HL-60 (cell line): ENCODE measurements at regions not wholly inside any gene's neighbourhood (a gene's known extent, or its start where the extent isn't known, plus 50 kb on each side); places are given as distances from the start of the nearest gene placed in this dataset.

ENCODE experiments used
- DNase-seq, 2 experiments: peaks; one replicate each; pipeline ENCODE4 v3.0.0-alpha.2; 2010 to 2020; ENCODE audit warnings: low read depth in 1 of 2, low spot score in 1 of 2
- H3K27ac ChIP-seq: fragments of 250-450 bp; sonication (Bioruptor Pico); replicated peaks from 2 replicates; pipeline ENCODE4 v1.5.1; 2020; ENCODE audit warnings: mild to moderate bottlenecking, moderate library complexity
- H3K27me3 ChIP-seq: fragments of 250-450 bp; sonication (Bioruptor Pico); 2 replicates; pipeline ENCODE4 v1.5.1; 2021; ENCODE audit warnings: mild to moderate bottlenecking, moderate library complexity; ENCODE audit not compliant: insufficient read depth, poor library complexity, severe bottlenecking
- H3K4me3 ChIP-seq: replicated peaks from 2 replicates; pipeline ENCODE4 v1.5.1; 2011; ENCODE audit warnings: mild to moderate bottlenecking, control low read depth, low read length; ENCODE audit not compliant: insufficient read depth
- CTCF ChIP-seq: IDR thresholded peaks from one replicate; pipeline ENCODE4 v1.5.1; 2011; ENCODE audit warnings: low read length, control low read depth, inconsistent platforms; ENCODE audit not compliant: insufficient read depth
- GABPA ChIP-seq: IDR thresholded peaks from 2 replicates; pipeline ENCODE4 v1.6.1; 2012; ENCODE audit warnings: low read depth
- POLR2AphosphoS5 ChIP-seq: IDR thresholded peaks from 2 replicates; pipeline ENCODE4 v1.6.1; 2012; ENCODE audit warnings: low read depth
- REST ChIP-seq: IDR thresholded peaks from 2 replicates; pipeline ENCODE4 v1.6.1; 2012; ENCODE audit warnings: low read depth; ENCODE audit not compliant: insufficient replicate concordance
- SPI1 ChIP-seq: IDR thresholded peaks from 2 replicates; pipeline ENCODE4 v1.6.1; 2012; ENCODE audit warnings: low read depth, mild to moderate bottlenecking, borderline replicate concordance

GRCh38 chr15:69624155-69624520 lies 171.5 kb downstream of the RPLP1 start:
- TF ChIP-seq GABPA (no peak), SPI1 (no peak), CTCF (no peak), POLR2AphosphoS5 (no peak), REST (no peak)
- no peak overlapping the region for H3K4me3 ChIP-seq
- no peak overlapping the region for H3K27ac ChIP-seq
- no peak for DNase-seq
- no peaks in the 10 kb centered on the region for H3K27me3 ChIP-seq

- H3K27me3 ChIP-seq, result no peaks in the 10 kb centered on the region
- H3K27ac ChIP-seq, result no peak overlapping the region
- H3K4me3 ChIP-seq, result no peak overlapping the region
- TF ChIP-seq CTCF (no peak), SPI1 (no peak), REST (no peak), GABPA (no peak), POLR2AphosphoS5 (no peak)
- DNase-seq, result no peak
These were observed 172.2 kb downstream of the RPLP1 start for GRCh38 chr15:69624816-69625215.

- H3K27me3 ChIP-seq, result no peaks in the 10 kb centered on the region
- no peak overlapping the region for H3K4me3 ChIP-seq
- TF ChIP-seq POLR2AphosphoS5, result no peak
- TF ChIP-seq SPI1, result no peak
- no peak for TF ChIP-seq CTCF
- no peak for TF ChIP-seq REST
- no peak for TF ChIP-seq GABPA
- no peak overlapping the region for H3K27ac ChIP-seq
- DNase-seq, result no peak
These were observed 172.7 kb downstream of the RPLP1 start for GRCh38 chr15:69625328-69625727.
